AG04450 (cell line): ENCODE measurements at regions not wholly inside any gene's neighbourhood (a gene's known extent, or its start where the extent isn't known, plus 50 kb on each side); places are given as distances from the start of the nearest gene placed in this dataset.

Experiments used
- CTCF ChIA-PET: fragments of 300-600, 350-600 bp; formaldehyde crosslinking; extraction: SDS; loops from one replicate; lab custom pipeline; 2022; ENCODE audit warnings: antibody characterized with exemption, inconsistent platforms; lab: Charles Lee
- POLR2A ChIA-PET: fragments of 350-600 bp; formaldehyde crosslinking; extraction: SDS; loops from one replicate; lab custom pipeline; 2021; ENCODE audit warnings: antibody characterized with exemption, inconsistent platforms; lab: Yijun Ruan, JAX
- DNase-seq: peaks from one replicate; pipeline ENCODE4 v3.0.0-alpha.2; 2011; ENCODE audit warnings: low read depth, low spot score
- H3K27ac ChIP-seq: one replicate; pipeline ENCODE4 v1.5.1; 2012; ENCODE audit warnings: low read depth, low read length, control low read depth
- H3K27me3 ChIP-seq: one replicate; pipeline ENCODE4 v1.6.0; 2012; ENCODE audit warnings: low read length; ENCODE audit not compliant: control insufficient read depth, insufficient read depth
- H3K4me3 ChIP-seq: 2 replicates; pipeline ENCODE4 v1.5.1; 2011; ENCODE audit warnings: mild to moderate bottlenecking, low read depth, low read length, control low read depth
- H3K9me3 ChIP-seq: 2 replicates; pipeline ENCODE4 v1.5.1; 2012; ENCODE audit warnings: low read length; ENCODE audit not compliant: control insufficient read depth, insufficient read depth
- TF ChIP-seq, protein P1 (sequence below): IDR thresholded peaks from 2 replicates; pipeline ENCODE4 v1.5.1; 2011; ENCODE audit warnings: low read depth, low read length, control low read depth, inconsistent platforms

DNA sequence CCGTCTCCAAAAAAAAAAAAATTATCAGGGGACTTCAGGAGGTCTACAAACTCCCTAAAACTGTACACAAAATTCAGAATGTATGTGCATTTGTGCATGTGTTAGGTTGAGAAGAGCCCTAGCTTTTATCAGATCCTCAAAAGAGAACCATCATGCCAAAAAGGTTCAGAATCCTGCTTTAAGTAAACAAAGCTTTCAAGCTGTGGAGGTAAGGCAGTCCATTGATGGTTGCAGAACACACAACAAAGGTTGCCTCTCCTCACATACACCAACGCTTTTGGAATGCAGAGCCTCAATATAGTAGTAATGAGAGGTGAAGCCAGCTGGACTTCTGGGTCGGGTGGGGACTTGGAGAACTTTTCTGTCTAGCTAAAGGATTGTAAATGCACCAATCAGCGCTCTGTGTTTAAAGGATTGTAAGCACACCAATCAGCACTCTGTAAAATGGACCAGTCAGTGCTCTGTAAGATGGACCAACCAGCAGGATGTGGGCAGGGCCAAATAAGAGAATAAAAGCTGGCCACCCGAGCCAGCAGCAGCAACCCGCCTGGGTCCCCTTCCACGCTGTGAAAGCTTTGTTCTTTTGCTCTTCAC is 57.9 kb upstream of the RNF38 start:
- Histone ChIP-seq H3K4me3 (no peak overlapping the region), H3K27ac (no peak overlapping the region), H3K9me3 (no peaks in the 10 kb centered on the region), H3K27me3 (no peaks in the 10 kb centered on the region)
- TF ChIP-seq, protein P1, sequence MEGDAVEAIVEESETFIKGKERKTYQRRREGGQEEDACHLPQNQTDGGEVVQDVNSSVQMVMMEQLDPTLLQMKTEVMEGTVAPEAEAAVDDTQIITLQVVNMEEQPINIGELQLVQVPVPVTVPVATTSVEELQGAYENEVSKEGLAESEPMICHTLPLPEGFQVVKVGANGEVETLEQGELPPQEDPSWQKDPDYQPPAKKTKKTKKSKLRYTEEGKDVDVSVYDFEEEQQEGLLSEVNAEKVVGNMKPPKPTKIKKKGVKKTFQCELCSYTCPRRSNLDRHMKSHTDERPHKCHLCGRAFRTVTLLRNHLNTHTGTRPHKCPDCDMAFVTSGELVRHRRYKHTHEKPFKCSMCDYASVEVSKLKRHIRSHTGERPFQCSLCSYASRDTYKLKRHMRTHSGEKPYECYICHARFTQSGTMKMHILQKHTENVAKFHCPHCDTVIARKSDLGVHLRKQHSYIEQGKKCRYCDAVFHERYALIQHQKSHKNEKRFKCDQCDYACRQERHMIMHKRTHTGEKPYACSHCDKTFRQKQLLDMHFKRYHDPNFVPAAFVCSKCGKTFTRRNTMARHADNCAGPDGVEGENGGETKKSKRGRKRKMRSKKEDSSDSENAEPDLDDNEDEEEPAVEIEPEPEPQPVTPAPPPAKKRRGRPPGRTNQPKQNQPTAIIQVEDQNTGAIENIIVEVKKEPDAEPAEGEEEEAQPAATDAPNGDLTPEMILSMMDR = no peak
- no peak for DNase-seq
- ChIA-PET CTCF (interaction anchor here (1.2 to 7.6 kb wide), 3 partner anchors 8 to 98 kb away, joined by 3 to 54 read pairs (median 18); no protein-coding TSS in a partner anchor), POLR2A (no interaction called here)

- TF ChIP-seq, protein P1 = no peak
- Histone ChIP-seq H3K9me3 (no peaks in the 10 kb centered on the region), H3K27me3 (no peaks in the 10 kb centered on the region), H3K27ac (no peak overlapping the region), H3K4me3 (no peak overlapping the region)
- DNase-seq = no peak
- CTCF ChIA-PET = interaction anchor here (1.2 to 2.1 kb wide), 2 partner anchors 49 to 100 kb away, joined by 3 to 18 read pairs; no protein-coding TSS in a partner anchor
- POLR2A ChIA-PET = no interaction called here
Measured at GRCh38 chr9:36456480-36457065, 56.5 kb upstream of the RNF38 start.

DNA sequence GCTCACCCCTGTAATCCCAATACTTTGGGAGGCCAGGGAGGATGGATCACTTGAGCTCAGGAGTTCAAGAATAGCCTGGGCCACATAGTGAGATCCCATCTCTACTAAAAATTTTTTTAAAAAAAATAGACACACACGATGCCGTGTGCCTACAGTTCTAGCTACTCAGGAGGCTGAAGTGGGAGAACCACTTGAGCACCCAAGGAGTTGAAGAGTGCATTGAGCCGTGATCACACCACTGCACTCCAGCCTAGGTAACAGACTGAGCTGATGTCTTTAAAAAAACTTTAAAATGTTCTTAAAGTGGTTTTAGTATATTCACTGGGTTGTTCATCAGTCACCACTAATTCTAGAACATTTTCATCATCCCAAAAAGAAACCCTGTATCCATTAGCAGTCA is 51.9 kb upstream of the RNF38 start:
- Histone ChIP-seq H3K27ac (no peak overlapping the region), H3K9me3 (no peaks in the 10 kb centered on the region), H3K27me3 (no peaks in the 10 kb centered on the region), H3K4me3 (no peak overlapping the region)
- ChIA-PET POLR2A (no interaction called here), CTCF (interaction anchor here (1.2 to 5.9 kb wide), 4 partner anchors 13 to 277 kb away, joined by 4 to 189 read pairs (median 40); no protein-coding TSS in a partner anchor)
- DNase-seq = no peak
- TF ChIP-seq, protein P1 = no peak

DNA sequence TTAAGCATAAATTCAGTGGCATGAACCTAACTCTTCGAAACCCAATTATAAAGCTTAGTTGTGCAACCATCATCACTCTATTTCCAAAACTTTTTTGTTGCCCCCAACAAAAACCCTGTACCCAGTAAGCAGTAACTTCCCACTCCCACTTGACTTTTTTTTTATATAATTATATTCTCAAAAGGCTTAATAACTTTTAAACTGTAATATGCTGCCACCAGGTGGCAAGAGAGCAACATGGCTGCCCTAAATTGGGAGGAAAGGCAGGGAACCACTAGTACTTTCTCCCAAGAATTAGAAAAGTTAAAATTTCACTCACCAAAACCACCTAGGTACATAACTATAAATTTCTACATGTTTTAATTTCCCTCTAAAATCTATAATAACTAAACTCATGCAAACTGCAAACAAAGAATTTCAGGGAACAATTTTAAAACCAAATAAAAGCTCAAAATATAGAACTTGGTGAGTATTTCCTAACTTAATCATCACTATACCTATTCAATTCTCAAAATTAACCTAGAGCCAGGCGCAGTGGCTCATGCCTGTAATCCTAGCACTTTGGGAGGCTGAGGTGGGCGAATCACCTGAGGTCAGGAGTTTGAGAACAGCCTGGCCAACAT is 50.2 kb upstream of the RNF38 start:
- Histone ChIP-seq H3K27me3 (no peaks in the 10 kb centered on the region), H3K27ac (no peak overlapping the region), H3K4me3 (no peak overlapping the region), H3K9me3 (no peaks in the 10 kb centered on the region)
- TF ChIP-seq, protein P1 = peak; percentile 78
- DNase-seq = peak; percentile 18
- ChIA-PET POLR2A (interaction anchor here (1.2 kb wide), 1 partner anchor 43 kb away, joined by 3 read pairs; no protein-coding TSS in a partner anchor), CTCF (interaction anchor here (0.6 to 5.9 kb wide), 34 partner anchors 11 to 279 kb away, joined by 3 to 189 read pairs (median 4); partner anchors contain the start of gene RNF38)
